ENCODE measurements at regions not wholly inside any gene's neighbourhood (a gene's known extent, or its start where the extent isn't known, plus 50 kb on each side); places are given as distances from the start of the nearest gene placed in this dataset.

DNA sequence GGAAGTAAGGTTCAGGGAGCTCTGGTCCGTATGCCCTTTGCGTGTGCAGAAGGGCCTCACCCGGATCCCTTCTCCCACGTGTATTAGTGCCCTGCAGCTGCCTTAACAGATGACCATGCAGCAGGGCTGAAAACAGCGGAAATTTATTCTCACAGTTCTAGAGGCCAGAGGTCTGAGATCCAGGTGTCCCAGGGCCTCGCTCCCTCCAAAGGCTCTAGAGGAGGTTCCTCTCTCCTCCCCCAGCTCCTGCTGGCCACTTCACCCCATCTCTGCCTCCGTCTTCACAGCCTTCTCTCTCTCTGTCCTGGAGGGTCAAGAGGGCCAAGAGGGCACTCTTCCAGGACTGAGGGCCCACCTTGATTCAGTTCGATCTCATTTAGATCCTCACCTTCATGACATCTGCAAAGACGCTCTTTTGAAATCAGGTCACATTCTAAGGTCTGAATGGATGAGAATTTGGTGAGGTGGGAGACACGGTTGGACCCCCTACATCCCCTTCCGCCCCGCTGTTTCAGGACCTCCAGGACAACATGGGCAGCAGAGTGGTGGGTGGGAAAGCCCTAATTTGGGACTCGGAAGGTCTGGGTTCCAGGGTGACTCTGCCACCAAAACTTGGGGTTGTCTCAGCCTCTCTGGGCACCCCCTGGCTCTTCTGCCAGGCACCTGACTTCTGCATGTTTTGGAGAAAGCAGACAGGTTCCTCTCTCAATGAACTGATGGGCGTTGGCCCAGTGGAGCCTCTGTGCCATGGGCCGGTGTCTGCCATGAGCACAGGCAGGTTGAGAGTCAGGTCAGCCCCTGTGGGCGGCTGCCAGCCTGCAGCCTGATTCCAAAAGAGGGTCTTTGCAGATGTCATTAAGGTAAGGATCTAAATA is 361.2 kb downstream of the SEC14L1 start:
- no peak for DNase-seq

DNA sequence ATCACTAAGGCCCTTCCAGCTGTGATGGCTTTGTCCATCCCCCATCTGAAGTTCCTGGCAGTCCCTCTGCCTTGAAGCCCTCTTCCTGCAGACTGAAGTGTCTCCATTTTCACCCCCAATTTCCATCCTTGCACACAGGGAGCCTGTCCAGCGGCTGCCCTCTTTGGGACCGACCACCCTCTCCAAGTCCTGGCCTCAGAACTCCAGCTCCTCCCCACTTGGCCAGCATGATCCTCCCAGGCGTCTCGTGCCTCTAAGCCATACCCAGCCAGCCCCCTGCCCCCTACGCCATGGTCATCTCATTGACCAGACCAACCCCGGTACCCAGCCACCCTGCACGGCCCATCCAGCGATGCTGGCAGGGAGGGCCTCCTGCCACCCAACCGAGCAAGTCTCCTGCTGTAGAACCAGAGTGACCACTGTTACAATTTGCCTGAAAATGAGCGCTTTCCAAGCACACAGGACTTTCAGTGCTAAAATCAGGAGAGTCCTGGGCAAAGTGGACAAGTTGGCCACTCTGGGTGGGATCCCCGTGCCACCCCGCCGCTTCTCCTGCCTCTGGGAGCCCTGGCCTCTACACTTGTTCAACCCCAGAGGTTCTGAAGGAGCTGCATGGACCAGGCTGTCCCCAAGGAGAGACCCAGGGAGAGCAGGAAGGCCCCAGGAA is 362.0 kb downstream of the SEC14L1 start:
- DNase-seq, result no peak

DNA sequence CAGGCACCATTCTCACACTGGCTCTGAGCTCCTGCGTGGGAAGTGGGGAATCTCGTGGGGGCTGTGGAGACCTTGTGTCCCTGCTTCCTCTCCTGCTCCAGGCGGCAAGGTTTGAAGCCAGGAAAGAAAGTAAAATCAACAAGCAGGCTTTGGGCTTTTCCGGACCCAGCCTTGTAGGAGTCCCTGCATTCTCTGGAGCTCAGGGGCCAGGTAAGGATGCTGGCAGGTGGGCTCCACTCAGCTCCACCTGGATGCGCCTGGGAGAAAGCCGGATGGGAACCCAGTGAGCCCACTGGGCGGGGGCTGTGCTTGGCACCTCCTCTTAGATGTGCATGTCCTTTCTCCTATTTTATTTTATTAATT is 362.5 kb downstream of the SEC14L1 start:
- no peak for DNase-seq

GRCh38 chr17:77503916-77504651 is 363.3 kb downstream of the SEC14L1 start:
- DNase-seq, result no peak

GRCh38 chr17:77504652-77505155 is 363.9 kb downstream of the SEC14L1 start:
- DNase-seq, result no peak

- DNase-seq, result no peak
Observed at GRCh38 chr17:77505181-77505639, 364.4 kb downstream of the SEC14L1 start.

DNA sequence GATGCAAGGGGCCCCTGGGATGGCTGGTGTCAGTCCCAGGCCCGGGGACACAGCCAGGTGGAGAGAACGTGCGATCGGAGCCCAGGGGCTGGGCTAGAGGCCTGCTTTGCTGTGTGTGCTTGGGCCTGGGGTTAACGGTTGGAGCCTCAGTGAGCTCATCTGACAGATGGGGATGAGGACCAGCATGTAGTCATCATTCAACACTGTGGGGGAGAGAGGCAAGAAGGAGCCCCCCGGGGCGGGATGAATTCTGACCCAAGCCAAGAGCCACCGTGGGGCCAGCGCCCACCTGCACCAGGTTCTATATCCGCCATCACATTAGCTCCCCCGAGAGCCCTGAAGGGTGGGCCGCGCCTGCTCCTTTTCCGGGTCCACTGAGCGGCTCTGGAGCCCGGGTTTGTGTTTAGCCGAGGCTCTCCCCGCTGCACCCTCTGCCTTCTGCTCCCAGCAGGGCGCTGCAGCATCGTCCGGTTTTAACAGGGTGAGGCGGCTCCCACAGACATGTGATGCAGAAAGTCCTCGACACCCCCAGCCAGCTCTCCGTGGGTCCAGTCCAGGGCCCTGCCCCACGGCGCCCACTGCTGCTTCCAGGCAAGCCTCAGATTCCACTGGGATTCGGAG is 365.7 kb downstream of the SEC14L1 start:
- DNase-seq, result no peak

DNA sequence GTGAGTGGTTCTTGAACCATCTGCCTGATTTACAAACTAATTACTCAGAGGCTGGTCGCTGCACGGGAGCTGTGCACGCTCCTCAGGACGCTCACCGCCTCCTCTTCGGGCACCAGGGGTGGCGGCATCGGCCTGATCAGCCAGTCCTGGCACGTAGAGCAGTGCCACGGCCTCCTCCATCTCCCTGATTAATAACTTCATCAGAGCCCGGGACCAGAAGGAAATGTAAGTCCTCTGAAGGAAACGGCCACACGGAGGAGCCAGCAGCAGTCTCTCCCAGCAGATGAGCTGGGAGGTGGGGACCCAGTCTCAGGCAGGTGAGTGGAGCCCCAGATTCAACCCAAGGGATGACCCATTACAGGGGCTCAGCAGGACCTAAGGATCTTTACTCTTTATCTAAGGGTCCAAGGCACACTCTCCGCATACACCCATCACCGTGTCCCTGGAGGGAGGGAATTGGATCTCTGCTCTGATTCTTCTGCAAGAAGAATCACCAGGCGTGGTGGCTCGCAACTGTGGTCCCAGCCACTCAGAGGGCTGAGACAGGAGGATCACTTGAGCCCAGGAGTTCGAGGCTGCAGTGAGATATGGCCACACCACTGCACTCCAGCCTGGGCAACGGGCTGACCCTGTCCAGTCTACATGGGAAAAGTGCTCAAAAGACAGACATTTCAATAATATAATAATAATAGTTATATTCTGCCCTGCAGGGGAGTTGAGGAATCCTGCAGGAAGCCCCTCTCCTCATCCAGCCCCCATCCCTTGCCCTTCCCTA is 366.5 kb downstream of the SEC14L1 start:
- DNase-seq, result no peak

DNA sequence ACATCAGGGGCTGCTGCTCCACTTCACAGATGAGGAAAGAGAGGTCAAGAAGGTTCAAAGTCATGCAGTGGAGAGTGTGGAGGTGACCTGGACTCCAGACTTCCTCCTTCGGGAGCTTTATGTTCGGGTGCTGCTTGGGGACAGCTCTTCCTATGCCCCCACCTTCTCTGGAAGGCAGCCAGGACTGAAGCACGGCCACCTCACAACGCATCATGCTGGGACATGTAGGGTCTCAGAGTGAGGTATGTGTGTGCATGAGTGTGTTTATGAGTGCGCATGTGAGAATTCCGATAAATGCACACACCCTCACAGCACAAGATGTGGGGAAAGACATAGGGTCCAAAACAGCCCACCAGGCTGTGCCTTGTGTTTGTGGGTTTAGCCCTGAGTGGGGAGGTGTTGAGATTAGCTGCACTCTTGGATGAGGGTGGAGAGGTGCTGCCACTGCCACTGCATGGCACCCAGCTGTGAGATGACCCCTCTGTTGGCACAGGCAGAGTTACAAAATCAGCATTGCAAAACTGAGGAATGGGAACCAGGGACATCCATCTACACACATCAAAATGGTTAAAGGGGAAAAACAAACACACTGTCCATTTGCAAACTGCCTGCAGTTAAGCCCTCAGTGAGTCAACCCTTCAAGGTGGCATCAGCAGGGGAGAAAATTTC is 367.4 kb downstream of the SEC14L1 start:
- no peak for DNase-seq

DNA sequence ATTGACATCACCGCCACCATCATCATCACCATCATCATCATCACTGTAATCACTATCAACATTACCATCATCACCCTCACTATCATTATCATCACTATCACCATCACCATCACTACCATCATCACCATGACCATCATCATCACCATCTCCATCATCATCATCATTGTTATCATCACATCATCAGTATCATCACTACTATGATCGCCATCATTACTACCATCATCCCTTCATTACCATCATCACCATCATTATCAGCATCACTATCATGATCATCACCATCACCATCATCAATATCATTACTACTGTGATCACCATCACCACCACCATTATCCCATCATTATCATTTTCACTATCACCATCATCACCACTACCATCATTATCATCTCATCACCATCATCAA is 368.3 kb downstream of the SEC14L1 start:
- DNase-seq, result no peak

DNA sequence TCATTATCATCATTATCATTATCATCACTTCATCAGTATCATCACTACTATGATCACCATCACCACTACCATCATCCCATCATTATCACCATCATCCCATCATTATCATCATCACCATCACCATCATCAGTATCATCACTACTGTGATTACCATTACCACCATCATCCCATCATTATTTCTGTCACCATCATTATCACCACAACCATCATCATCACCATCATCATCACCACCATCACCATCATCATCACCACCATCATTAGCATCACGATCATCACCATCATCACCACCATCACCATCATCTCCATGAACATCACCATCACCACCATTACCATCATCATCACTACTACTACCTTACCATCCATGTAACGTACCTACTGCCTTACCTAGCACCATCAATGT is 368.8 kb downstream of the SEC14L1 start:
- no peak for DNase-seq

- no peak for DNase-seq
Observed at GRCh38 chr17:77510133-77510796, 369.5 kb downstream of the SEC14L1 start.

DNA sequence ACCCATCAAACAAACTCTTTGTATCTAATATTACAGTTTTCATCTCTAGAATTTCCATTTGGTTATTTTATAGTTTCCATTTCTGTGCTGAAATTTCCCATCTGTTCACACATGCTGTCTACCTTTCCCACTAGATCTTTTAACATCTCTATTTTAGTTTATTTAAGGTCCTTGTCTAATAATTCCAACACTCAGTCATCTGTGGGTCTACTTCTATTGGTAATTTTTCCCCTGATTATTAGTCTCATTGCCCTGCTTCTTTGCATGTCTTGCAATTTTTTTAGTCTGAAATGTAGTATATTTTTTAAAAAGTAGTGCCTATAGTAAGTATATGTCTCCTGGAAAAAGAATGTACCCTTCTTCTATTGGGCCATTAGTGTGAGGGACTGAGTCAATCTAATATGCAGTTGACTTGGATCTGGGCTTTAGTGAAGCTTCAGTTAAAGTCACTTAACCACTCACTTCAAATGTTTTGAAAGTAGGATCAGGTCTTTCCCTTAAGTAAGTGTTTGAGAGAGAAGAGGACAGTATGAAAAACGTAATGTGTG is 370.8 kb downstream of the SEC14L1 start:
- DNase-seq, result no peak

DNA sequence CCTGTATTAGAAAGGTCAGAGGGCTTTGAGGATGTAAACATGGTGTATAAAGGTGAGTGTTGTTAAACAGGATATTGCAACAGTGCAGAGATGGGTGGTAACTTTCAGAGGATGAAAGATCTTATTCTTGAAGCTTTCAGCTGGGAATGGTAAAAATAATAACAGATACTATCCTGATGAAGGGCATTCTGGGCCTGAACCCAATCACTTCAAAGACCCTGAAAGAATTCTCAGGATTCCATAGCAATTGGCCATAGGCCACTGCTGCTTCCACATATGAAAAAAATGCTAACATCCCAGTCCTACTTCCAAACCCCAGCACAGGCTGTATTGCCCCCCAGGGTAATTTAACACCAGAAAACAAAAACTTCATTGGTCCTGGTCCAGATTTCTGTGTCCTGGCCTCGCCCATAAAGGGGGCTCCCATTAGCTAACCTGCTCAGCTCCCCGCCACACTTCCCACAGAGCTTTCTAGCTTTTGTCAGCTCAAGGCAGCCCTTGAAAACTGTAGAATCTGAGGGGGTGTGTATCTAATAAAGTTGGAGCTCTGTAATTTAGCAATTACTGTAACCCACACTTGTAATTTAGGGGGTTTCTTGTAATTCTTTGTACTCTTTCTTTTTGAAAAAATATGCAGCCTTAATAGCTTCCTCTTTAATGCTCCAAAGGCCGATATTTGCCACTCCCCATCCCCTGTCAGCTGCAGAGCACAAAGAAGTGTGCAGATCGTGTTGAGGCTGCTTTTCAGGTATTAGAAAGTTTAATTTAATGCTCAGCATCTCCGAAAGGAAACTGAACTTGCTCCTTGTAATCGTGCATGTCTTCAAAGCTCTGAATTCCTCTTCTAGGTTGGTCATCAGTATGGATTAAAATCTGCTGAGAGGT is 371.5 kb downstream of the SEC14L1 start:
- no peak for DNase-seq

GRCh38 chr17:77513045-77513444 is 372.3 kb downstream of the SEC14L1 start:
- no peak for DNase-seq

- DNase-seq, result no peak
Observed at GRCh38 chr17:77515227-77515626, 374.5 kb downstream of the SEC14L1 start.

DNA sequence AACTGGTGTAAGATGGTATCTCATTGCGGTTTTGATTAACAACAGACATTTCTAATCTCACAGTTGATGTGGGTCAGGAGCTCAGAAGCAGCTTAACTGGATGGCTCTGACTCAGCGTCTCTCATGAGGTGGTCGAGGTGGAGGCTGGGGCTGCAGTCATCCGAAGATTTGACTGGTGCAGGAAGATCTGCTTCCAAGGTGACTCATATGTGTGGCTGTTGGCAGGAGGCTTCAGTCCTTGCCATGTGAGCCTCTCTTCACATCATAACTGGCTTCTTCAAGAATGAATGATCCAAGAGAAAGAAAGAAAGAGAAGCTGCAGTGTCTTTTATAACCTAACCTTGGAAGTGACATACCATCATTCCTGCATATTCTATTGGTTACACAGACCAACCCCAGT is 376.1 kb downstream of the SEC14L1 start:
- no peak for DNase-seq

GRCh38 chr17:77521076-77521475 is 380.3 kb downstream of the SEC14L1 start:
- no peak for DNase-seq

GRCh38 chr17:77523540-77523939 is 382.8 kb downstream of the SEC14L1 start:
- DNase-seq, result no peak

All from skin of body (tissue), 1 donor.